ENCODE measurements at regions not wholly inside any gene's neighbourhood (a gene's known extent, or its start where the extent isn't known, plus 50 kb on each side); places are given as distances from the start of the nearest gene placed in this dataset.

- WGBS, 2 experiments (ENCODE audit: low coverage in 1 of 2, low lambda C conversion rate in 2 of 2, missing lambda C conversion rate in 2 of 2), result 49 to 51% methylated on average over 18 to 19 of the region's 19 CpGs
- no peaks in the 10 kb centered on the region for H3K27me3 ChIP-seq (replicated peaks; ENCODE audit: insufficient read depth)
- no peak for DNase-seq
- H3K9ac ChIP-seq, result no peak overlapping the region
- H3K9me2 ChIP-seq (ENCODE audit: insufficient read depth), result no peaks in the 10 kb centered on the region
- peaks cover 12% of the 10 kb centered on the region for H3K36me3 ChIP-seq (ENCODE audit: low read depth)
- no peak overlapping the region for H3K4me3 ChIP-seq
- no peak overlapping the region for H3K4me2 ChIP-seq (ENCODE audit: unreplicated experiment)
- H3K79me2 ChIP-seq (ENCODE audit: insufficient read depth), result no peaks in the 10 kb centered on the region
- TF ChIP-seq EZH2 (IDR thresholded peaks at IDR 0.05; ENCODE audit: insufficient read depth, poor library complexity, severe bottlenecking) (no peak), EZH2phosphoT487 (IDR thresholded peaks at IDR 0.05; ENCODE audit: insufficient read depth, low read depth) (no peak)
- peaks cover 18% of the 10 kb centered on the region for H3K4me1 ChIP-seq (ENCODE audit: insufficient read depth)
- H3K27ac ChIP-seq, result no peak overlapping the region
- in situ Hi-C loops (cut with MboI), result no loop called here
- no peak overlapping the region for H2AFZ ChIP-seq
- H4K20me1 ChIP-seq (ENCODE audit: insufficient read depth), result peaks cover 4% of the 10 kb centered on the region; the same call in 1 of the 2 replicates
- H3F3A ChIP-seq (ENCODE audit: insufficient read depth), result peaks cover 28% of the 10 kb centered on the region
- H3K9me3 ChIP-seq (ENCODE audit: low read depth), result no peaks in the 10 kb centered on the region
Observed at GRCh38 chr14:101062065-101062450, 158.5 kb upstream of the RTL1 start.

GRCh38 chr14:101062601-101063000 lies 159.1 kb upstream of the RTL1 start:
- Histone ChIP-seq H3F3A (ENCODE audit: insufficient read depth) (peaks cover 23% of the 10 kb centered on the region), H3K79me2 (ENCODE audit: insufficient read depth) (no peaks in the 10 kb centered on the region), H2AFZ (no peak overlapping the region), H3K9ac (no peak overlapping the region), H3K4me3 (no peak overlapping the region), H4K20me1 (ENCODE audit: insufficient read depth) (peaks cover 4% of the 10 kb centered on the region; the same call in 1 of the 2 replicates), H3K9me2 (ENCODE audit: insufficient read depth) (no peaks in the 10 kb centered on the region), H3K9me3 (ENCODE audit: low read depth) (no peaks in the 10 kb centered on the region), H3K27ac (no peak overlapping the region), H3K36me3 (ENCODE audit: low read depth) (peaks cover 12% of the 10 kb centered on the region; the same call in 1 of the 2 replicates), H3K4me1 (ENCODE audit: insufficient read depth) (peaks cover 18% of the 10 kb centered on the region), H3K4me2 (ENCODE audit: unreplicated experiment) (no peak overlapping the region), H3K27me3 (replicated peaks; ENCODE audit: insufficient read depth) (no peaks in the 10 kb centered on the region)
- no peak for TF ChIP-seq EZH2 (IDR thresholded peaks at IDR 0.05; ENCODE audit: insufficient read depth, poor library complexity, severe bottlenecking)
- no peak for TF ChIP-seq EZH2phosphoT487 (IDR thresholded peaks at IDR 0.05; ENCODE audit: insufficient read depth, low read depth)
- in situ Hi-C loops (cut with MboI), result no loop called here
- no peak for DNase-seq
- WGBS, 2 experiments (ENCODE audit: low coverage in 1 of 2, low lambda C conversion rate in 2 of 2, missing lambda C conversion rate in 2 of 2), result 84 to 87% methylated on average over 7 of the region's 7 CpGs

- Histone ChIP-seq H3K36me3 (ENCODE audit: low read depth) (peaks cover 12% of the 10 kb centered on the region; the same call in 1 of the 2 replicates), H3K79me2 (ENCODE audit: insufficient read depth) (no peaks in the 10 kb centered on the region), H3K4me2 (ENCODE audit: unreplicated experiment) (no peak overlapping the region), H2AFZ (no peak overlapping the region), H4K20me1 (ENCODE audit: insufficient read depth) (peaks cover 4% of the 10 kb centered on the region; the same call in 1 of the 2 replicates), H3K4me1 (ENCODE audit: insufficient read depth) (peaks cover 12% of the 10 kb centered on the region), H3K27ac (no peak overlapping the region), H3K27me3 (replicated peaks; ENCODE audit: insufficient read depth) (no peaks in the 10 kb centered on the region), H3K9me2 (ENCODE audit: insufficient read depth) (no peaks in the 10 kb centered on the region), H3K9me3 (ENCODE audit: low read depth) (no peaks in the 10 kb centered on the region), H3K4me3 (no peak overlapping the region), H3K9ac (no peak overlapping the region), H3F3A (ENCODE audit: insufficient read depth) (peaks cover 18% of the 10 kb centered on the region)
- WGBS, 2 experiments (ENCODE audit: low coverage in 1 of 2, low lambda C conversion rate in 2 of 2, missing lambda C conversion rate in 2 of 2), result 84% methylated on average over 11 of the region's 11 CpGs
- TF ChIP-seq EZH2phosphoT487 (IDR thresholded peaks at IDR 0.05; ENCODE audit: insufficient read depth, low read depth) (no peak), EZH2 (IDR thresholded peaks at IDR 0.05; ENCODE audit: insufficient read depth, poor library complexity, severe bottlenecking) (no peak)
- in situ Hi-C loops (cut with MboI), result no loop called here
- no peak for DNase-seq
Observed at GRCh38 chr14:101063121-101063520, 159.6 kb upstream of the RTL1 start.

- in situ Hi-C loops (cut with MboI), result no loop called here
Observed at GRCh38 chr14:101064121-101064661, 160.7 kb upstream of the RTL1 start.

More at GRCh38 chr14:101064121-101064661, 160.7 kb upstream of the RTL1 start:
- H3K9me2 ChIP-seq (ENCODE audit: insufficient read depth), result no peaks in the 10 kb centered on the region
- H4K20me1 ChIP-seq (ENCODE audit: insufficient read depth), result 0 out of 2 replicates have a peak, but pooled peaks cover under 1% of the 10 kb centered on the region
- TF ChIP-seq EZH2 (IDR thresholded peaks at IDR 0.05; ENCODE audit: insufficient read depth, poor library complexity, severe bottlenecking) (no peak), EZH2phosphoT487 (IDR thresholded peaks at IDR 0.05; ENCODE audit: insufficient read depth, low read depth) (no peak)
- no peak overlapping the region for H3K27ac ChIP-seq
- H3K9ac ChIP-seq, result no peak overlapping the region
- no peak for DNase-seq
- H3K27me3 ChIP-seq (replicated peaks; ENCODE audit: insufficient read depth), result no peaks in the 10 kb centered on the region
- H3K4me2 ChIP-seq (ENCODE audit: unreplicated experiment), result no peak overlapping the region
- peaks cover 10% of the 10 kb centered on the region for H3F3A ChIP-seq (ENCODE audit: insufficient read depth)
- H3K9me3 ChIP-seq (ENCODE audit: low read depth), result no peaks in the 10 kb centered on the region
- peaks cover 12% of the 10 kb centered on the region; the same call in 1 of the 2 replicates for H3K36me3 ChIP-seq (ENCODE audit: low read depth)
- WGBS, 2 experiments (ENCODE audit: low coverage in 1 of 2, low lambda C conversion rate in 2 of 2, missing lambda C conversion rate in 2 of 2), result 87 to 91% methylated on average over 16 of the region's 16 CpGs
- no peaks in the 10 kb centered on the region for H3K79me2 ChIP-seq (ENCODE audit: insufficient read depth)
- H3K4me1 ChIP-seq (ENCODE audit: insufficient read depth), result peaks cover 2% of the 10 kb centered on the region
- H3K4me3 ChIP-seq, result no peak overlapping the region
- no peak overlapping the region for H2AFZ ChIP-seq
